H9 (cell line): ENCODE measurements at regions not wholly inside any gene's neighbourhood (a gene's known extent, or its start where the extent isn't known, plus 50 kb on each side); places are given as distances from the start of the nearest gene placed in this dataset.

ENCODE experiments used
- DNase-seq: peaks from one replicate; pipeline ENCODE4 v3.0.0-alpha.2; 2017
- H2AFZ ChIP-seq: one replicate; pipeline ENCODE4 v1.6.1; 2013; ENCODE audit warnings: mild to moderate bottlenecking, low read length, control low read depth, moderate library complexity
- H2AK5ac ChIP-seq: 2 replicates; pipeline ENCODE4 v1.6.1; 2013; ENCODE audit warnings: low read length, control low read depth, mixed read lengths; ENCODE audit not compliant: insufficient read length
- H2BK120ac ChIP-seq: one replicate; pipeline ENCODE4 v1.6.1; 2013; ENCODE audit warnings: low read depth, mild to moderate bottlenecking, low read length, control low read depth, inconsistent platforms; ENCODE audit not compliant: poor library complexity, severe bottlenecking
- H2BK12ac ChIP-seq: 2 replicates; pipeline ENCODE4 v1.6.1; 2013; ENCODE audit warnings: low read length, control low read depth, mixed read lengths, low read depth; ENCODE audit not compliant: insufficient read length
- H2BK15ac ChIP-seq: 2 replicates; pipeline ENCODE4 v1.6.1; 2013; ENCODE audit warnings: low read depth, low read length, control low read depth
- H2BK20ac ChIP-seq: one replicate; pipeline ENCODE4 v1.6.1; 2013; ENCODE audit warnings: low read depth, mild to moderate bottlenecking, low read length, control low read depth, inconsistent platforms; ENCODE audit not compliant: poor library complexity, severe bottlenecking
- H2BK5ac ChIP-seq: 2 replicates; pipeline ENCODE4 v1.6.1; 2013; ENCODE audit warnings: low read length, control low read depth, mixed read lengths; ENCODE audit not compliant: insufficient read length
- H3K14ac ChIP-seq: 2 replicates; pipeline ENCODE4 v1.6.1; 2013; ENCODE audit warnings: low read length, control low read depth; ENCODE audit not compliant: insufficient read depth
- H3K18ac ChIP-seq: 2 replicates; pipeline ENCODE4 v1.6.1; 2013; ENCODE audit warnings: low read depth, mild to moderate bottlenecking, mixed read lengths, low read length, control low read depth; ENCODE audit not compliant: insufficient read length
- H3K23ac ChIP-seq: 2 replicates; pipeline ENCODE4 v1.6.1; 2013; ENCODE audit warnings: low read length, control low read depth, mixed read lengths, low read depth; ENCODE audit not compliant: insufficient read length
- H3K23me2 ChIP-seq: 2 replicates; pipeline ENCODE4 v1.6.1; 2013; ENCODE audit warnings: low read depth, mild to moderate bottlenecking, mixed read lengths, low read length, control low read depth; ENCODE audit not compliant: insufficient read length, poor library complexity, severe bottlenecking
- H3K27ac ChIP-seq: 2 replicates; pipeline ENCODE4 v1.5.1; 2013; ENCODE audit warnings: low read length, control low read depth, mixed read lengths, low read depth; ENCODE audit not compliant: insufficient read length
- H3K27me3 ChIP-seq: 2 replicates; pipeline ENCODE4 v1.6.1; 2013; ENCODE audit warnings: low read length, control low read depth, inconsistent platforms; ENCODE audit not compliant: insufficient read depth
- H3K4ac ChIP-seq: 2 replicates; pipeline ENCODE4 v1.6.1; 2013; ENCODE audit warnings: low read depth, mild to moderate bottlenecking, control low read depth, inconsistent platforms, low read length, moderate library complexity
- H3K4me1 ChIP-seq: 2 replicates; pipeline ENCODE4 v1.6.1; 2013; ENCODE audit warnings: low read length, control low read depth, inconsistent platforms; ENCODE audit not compliant: insufficient read depth
- H3K4me2 ChIP-seq: 2 replicates; pipeline ENCODE4 v1.6.1; 2013; ENCODE audit warnings: low read length, control low read depth, mixed read lengths; ENCODE audit not compliant: insufficient read length, insufficient read depth
- H3K56ac ChIP-seq: 2 replicates; pipeline ENCODE4 v1.6.1; 2013; ENCODE audit warnings: low read depth, mild to moderate bottlenecking, mixed read lengths, low read length, control low read depth; ENCODE audit not compliant: insufficient read length
- H3K79me1 ChIP-seq: 2 replicates; pipeline ENCODE4 v1.6.1; 2013; ENCODE audit warnings: low read depth, mild to moderate bottlenecking, moderate library complexity, low read length, control low read depth, inconsistent platforms; ENCODE audit not compliant: insufficient read depth, poor library complexity, severe bottlenecking
- H3K79me2 ChIP-seq: 2 replicates; pipeline ENCODE4 v1.6.1; 2013; ENCODE audit warnings: low read length, control low read depth, inconsistent platforms; ENCODE audit not compliant: insufficient read depth
- H3K9ac ChIP-seq: 2 replicates; pipeline ENCODE4 v1.6.1; 2013; ENCODE audit warnings: low read length, control low read depth, mixed read lengths; ENCODE audit not compliant: insufficient read length; ENCODE audit errors: extremely low read depth
- H3K9me3 ChIP-seq: one replicate; pipeline ENCODE4 v1.6.1; 2013; ENCODE audit warnings: low read depth, low read length, inconsistent platforms; ENCODE audit not compliant: control insufficient read depth
- H3T11ph ChIP-seq: one replicate; pipeline ENCODE4 v1.6.1; 2013; ENCODE audit warnings: mild to moderate bottlenecking, low read length, control low read depth, inconsistent platforms
- H4K20me1 ChIP-seq: one replicate; pipeline ENCODE4 v1.6.1; 2013; ENCODE audit not compliant: control insufficient read depth, insufficient read length, insufficient read depth
- H4K5ac ChIP-seq: 2 replicates; pipeline ENCODE4 v1.6.1; 2013; ENCODE audit warnings: low read depth, mild to moderate bottlenecking, mixed read lengths, low read length, control low read depth; ENCODE audit not compliant: insufficient read length
- H4K8ac ChIP-seq: replicated peaks from 2 replicates; pipeline ENCODE4 v1.6.1; 2013; ENCODE audit warnings: low read length, control low read depth, mixed read lengths, low read depth; ENCODE audit not compliant: insufficient read length
- H4K91ac ChIP-seq: 2 replicates; pipeline ENCODE4 v1.6.1; 2013; ENCODE audit warnings: low read depth, mild to moderate bottlenecking, moderate library complexity, mixed read lengths, low read length, control low read depth; ENCODE audit not compliant: insufficient read length
- H3K27ac Mint-ChIP-seq, 3 experiments: 2 replicates in 2 of 3; 3 replicates in 1 of 3; pipeline ENCODE4 v1.8.0; 2020 to 2021; ENCODE audit warnings: mixed read lengths in 3 of 3, mild to moderate bottlenecking in 1 of 3, moderate library complexity in 1 of 3
- H3K27me3 Mint-ChIP-seq: 2 replicates; pipeline ENCODE4 v1.8.0; 2021; ENCODE audit warnings: low read depth, mild to moderate bottlenecking, moderate library complexity, mixed read lengths
- H3K36me3 Mint-ChIP-seq, 3 experiments: 2 replicates in 2 of 3; 3 replicates in 1 of 3; pipeline ENCODE4 v1.8.0; 2020 to 2021; ENCODE audit warnings: low read depth in 3 of 3, mixed read lengths in 3 of 3; ENCODE audit not compliant: insufficient read depth in 1 of 3
- H3K4me1 Mint-ChIP-seq, 2 experiments: 2 replicates each; pipeline ENCODE4 v1.8.0; 2020; ENCODE audit warnings: mixed read lengths in 2 of 2
- H3K4me3 Mint-ChIP-seq, 2 experiments: 2 replicates in 1 of 2; 3 replicates in 1 of 2; pipeline ENCODE4 v1.8.0; 2020 to 2021; ENCODE audit warnings: mild to moderate bottlenecking in 2 of 2, mixed read lengths in 2 of 2, moderate library complexity in 1 of 2
- H3K9me3 Mint-ChIP-seq, 2 experiments: 2 replicates in 1 of 2; 3 replicates in 1 of 2; pipeline ENCODE4 v1.8.0; 2020; ENCODE audit warnings: mild to moderate bottlenecking in 2 of 2, mixed read lengths in 2 of 2, moderate library complexity in 1 of 2
- WGBS: extraction: QIAGEN DNeasy Blood & Tissue Kit; methylation state at CpG from one replicate; pipeline ENCODE4 v1.1.7; 2013; ENCODE audit warnings: missing lambda C conversion rate, low lambda C conversion rate, mixed read lengths; ENCODE audit not compliant: insufficient read length; ENCODE audit errors: extremely low coverage; 5-methylcytosine and 5-hydroxymethylcytosine counted together
- TF ChIP-seq, protein P1 (sequence below): fragments of 200-600 bp; sonication (generic); conservative IDR thresholded peaks from 3 replicates; pipeline ENCODE4 v1.8.0; 2021; ENCODE audit warnings: antibody characterized with exemption, mild to moderate bottlenecking

DNA sequence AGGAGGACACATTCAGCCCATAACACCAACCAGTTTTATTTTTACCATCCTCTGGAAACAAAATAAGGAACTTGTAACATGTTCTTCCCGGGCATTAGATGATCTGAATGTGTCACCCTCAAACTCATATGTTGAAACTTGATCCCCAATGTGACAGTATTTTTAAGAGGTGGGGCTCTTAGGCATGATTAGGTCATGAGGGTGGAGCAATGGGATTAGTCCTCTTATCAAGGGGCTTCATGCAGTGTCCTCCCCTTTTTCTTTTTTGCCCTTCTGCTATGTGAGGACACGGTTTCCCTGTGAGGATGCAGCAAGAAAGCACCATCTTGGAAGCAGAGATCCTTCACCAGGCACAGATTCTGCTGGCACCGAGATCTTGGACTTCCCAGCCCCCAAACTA is 401.5 kb upstream of the TRIB2 start:
- no peak overlapping the region for H3K4me3 Mint-ChIP-seq
- H3K18ac ChIP-seq = no peak overlapping the region
- no peak overlapping the region for H4K5ac ChIP-seq
- H4K8ac ChIP-seq = no peak overlapping the region
- no peak overlapping the region for H3K27ac Mint-ChIP-seq
- H3K4ac ChIP-seq = no peak overlapping the region
- no peak overlapping the region for H3K56ac ChIP-seq
- H3K23ac ChIP-seq = no peak overlapping the region
- no peak overlapping the region for H2BK15ac ChIP-seq
- H2BK20ac ChIP-seq = no peak overlapping the region
- H2BK120ac ChIP-seq = no peak overlapping the region
- no peak overlapping the region for H2AFZ ChIP-seq
- DNase-seq = no peak
- no peak overlapping the region for H2BK5ac ChIP-seq
- no CpG with 5 or more reads among the region's 3 CpGs for WGBS
- no peaks in the 10 kb centered on the region for H3K27me3 ChIP-seq
- no peak overlapping the region for H3K4me2 ChIP-seq
- peaks cover 23 to 39% of the 10 kb centered on the region in 2 experiments for H3K4me1 Mint-ChIP-seq
- H3K9ac ChIP-seq = no peak overlapping the region
- no peak overlapping the region for H4K91ac ChIP-seq
- no peaks in the 10 kb centered on the region for H3K79me1 ChIP-seq
- H3K14ac ChIP-seq = no peak overlapping the region
- no peak overlapping the region for H2BK12ac ChIP-seq
- H3K27me3 Mint-ChIP-seq = no peaks in the 10 kb centered on the region; the same call in 1 of the 2 replicates
- H3K9me3 Mint-ChIP-seq = no peaks in the 10 kb centered on the region
- no peak overlapping the region for H3T11ph ChIP-seq
- H4K20me1 ChIP-seq = no peaks in the 10 kb centered on the region
- no peak overlapping the region for H3K27ac ChIP-seq
- H3K23me2 ChIP-seq = no peaks in the 10 kb centered on the region
- H3K79me2 ChIP-seq = no peaks in the 10 kb centered on the region
- H3K9me3 ChIP-seq = no peaks in the 10 kb centered on the region
- peaks cover 9% of the 10 kb centered on the region; the same call in 1 of the 2 replicates for H3K4me1 ChIP-seq
- no peaks in the 10 kb centered on the region for H3K36me3 Mint-ChIP-seq
- TF ChIP-seq, protein P1, sequence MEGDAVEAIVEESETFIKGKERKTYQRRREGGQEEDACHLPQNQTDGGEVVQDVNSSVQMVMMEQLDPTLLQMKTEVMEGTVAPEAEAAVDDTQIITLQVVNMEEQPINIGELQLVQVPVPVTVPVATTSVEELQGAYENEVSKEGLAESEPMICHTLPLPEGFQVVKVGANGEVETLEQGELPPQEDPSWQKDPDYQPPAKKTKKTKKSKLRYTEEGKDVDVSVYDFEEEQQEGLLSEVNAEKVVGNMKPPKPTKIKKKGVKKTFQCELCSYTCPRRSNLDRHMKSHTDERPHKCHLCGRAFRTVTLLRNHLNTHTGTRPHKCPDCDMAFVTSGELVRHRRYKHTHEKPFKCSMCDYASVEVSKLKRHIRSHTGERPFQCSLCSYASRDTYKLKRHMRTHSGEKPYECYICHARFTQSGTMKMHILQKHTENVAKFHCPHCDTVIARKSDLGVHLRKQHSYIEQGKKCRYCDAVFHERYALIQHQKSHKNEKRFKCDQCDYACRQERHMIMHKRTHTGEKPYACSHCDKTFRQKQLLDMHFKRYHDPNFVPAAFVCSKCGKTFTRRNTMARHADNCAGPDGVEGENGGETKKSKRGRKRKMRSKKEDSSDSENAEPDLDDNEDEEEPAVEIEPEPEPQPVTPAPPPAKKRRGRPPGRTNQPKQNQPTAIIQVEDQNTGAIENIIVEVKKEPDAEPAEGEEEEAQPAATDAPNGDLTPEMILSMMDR = no peak
- H2AK5ac ChIP-seq = no peak overlapping the region
